ENCODE measurements at regions not wholly inside any gene's neighbourhood (a gene's known extent, or its start where the extent isn't known, plus 50 kb on each side); places are given as distances from the start of the nearest gene placed in this dataset.

DNA sequence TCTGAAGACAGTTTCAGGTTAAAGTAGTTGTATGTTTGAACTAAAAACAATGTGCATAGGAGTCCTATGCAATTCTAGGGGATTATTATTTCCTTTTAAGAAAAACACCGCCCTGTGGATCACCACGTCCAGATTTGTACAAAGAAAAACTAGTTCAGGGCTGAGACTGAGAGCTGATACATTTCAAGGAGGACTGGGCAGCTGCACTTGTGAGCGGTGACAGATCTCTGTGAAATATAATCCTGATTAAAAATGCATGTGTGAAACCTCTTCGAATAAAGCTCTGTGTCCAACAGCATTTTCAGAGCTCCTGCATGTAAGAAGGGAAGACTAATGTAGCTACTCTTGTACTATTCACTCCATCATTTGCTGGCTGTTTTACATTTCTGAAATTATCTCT, 365.8 kb upstream of the PITX2 start:
- TF ChIP-seq POLR2A (IDR thresholded peaks at IDR 0.05; ENCODE audit: low read length) (no peak), GATA1 (IDR thresholded peaks at IDR 0.05; ENCODE audit: low read depth, low read length) (no peak)
